Eye (tissue), 1 donor: ENCODE measurements at regions not wholly inside any gene's neighbourhood (a gene's known extent, or its start where the extent isn't known, plus 50 kb on each side); places are given as distances from the start of the nearest gene placed in this dataset.
A peak's percentile ranks its signal among the peaks of the same experiment; 100 is the strongest.

ENCODE experiments used
- DNase-seq: peaks from one replicate; pipeline ENCODE4 v3.0.0-alpha.2; 2015

- no peak for DNase-seq
These were observed 191.7 kb upstream of the PPFIA2 start for GRCh38 chr12:81950871-81951270.

DNA sequence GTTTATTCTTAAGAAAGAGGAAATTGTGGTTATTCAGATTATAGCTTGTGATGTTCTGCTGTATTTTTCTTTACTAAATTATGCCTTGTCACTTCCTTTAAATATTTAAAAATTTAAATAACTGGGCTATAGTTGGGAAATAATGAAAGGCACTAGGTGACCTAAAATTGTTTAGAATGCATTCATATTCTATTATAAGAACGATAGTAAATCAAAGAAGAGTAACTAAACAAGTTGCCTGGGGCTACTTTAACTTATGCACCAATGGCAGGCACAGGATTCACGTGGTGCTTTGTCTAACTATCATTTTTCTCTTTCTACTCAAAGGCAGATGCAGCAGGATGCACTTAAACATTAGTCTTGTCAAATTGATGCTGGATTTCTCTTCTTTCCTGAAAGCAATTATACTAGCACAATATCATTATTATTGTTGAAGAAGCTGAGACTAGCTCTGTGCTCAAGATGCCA lies 190.7 kb upstream of the PPFIA2 start:
- peak; percentile 16 for DNase-seq

- DNase-seq, result peak; percentile 3
These were observed 190.3 kb upstream of the PPFIA2 start for GRCh38 chr12:81949416-81949815.

GRCh38 chr12:81944886-81945285 lies 185.7 kb upstream of the PPFIA2 start:
- no peak for DNase-seq

DNA sequence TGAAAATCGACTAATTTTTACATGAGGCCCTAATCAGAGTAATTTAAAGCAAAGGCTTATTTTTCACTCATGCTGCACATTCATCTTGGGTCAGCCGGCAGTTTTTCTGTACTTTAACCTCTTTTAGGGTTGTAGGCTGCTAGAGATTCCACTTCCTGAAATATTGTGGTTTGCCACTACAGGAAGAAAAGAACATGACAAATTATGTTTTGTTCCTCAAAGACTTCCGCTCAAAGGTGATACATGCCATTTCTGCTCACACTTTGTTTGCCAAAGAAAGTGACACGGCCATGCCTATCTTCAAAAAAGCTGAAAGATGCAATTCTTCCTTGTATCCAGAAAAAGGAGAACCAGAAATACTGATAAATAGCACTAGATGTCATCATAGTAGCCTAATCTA lies 183.4 kb upstream of the PPFIA2 start:
- DNase-seq, result no peak

- no peak for DNase-seq
These were observed 170.9 kb upstream of the PPFIA2 start for GRCh38 chr12:81930037-81930436.

DNA sequence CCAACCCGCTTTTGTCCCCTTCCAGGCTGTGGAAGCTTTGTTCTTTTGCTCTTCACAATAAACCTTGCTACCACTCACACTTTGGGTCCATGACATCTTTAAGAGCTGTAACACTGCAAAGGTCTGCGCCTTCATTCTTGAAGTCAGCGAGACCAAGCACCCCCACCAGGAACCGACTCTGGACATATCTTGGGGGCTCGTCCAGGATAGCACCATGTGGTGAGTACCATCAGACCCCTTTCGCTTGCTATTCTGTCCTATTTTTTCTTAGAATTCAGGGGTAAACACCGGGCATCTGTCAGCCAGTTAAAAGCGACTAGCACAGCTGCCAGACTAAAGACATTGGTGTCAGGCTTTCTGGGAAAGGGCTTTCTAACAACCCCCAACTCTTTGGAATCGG lies 137.6 kb upstream of the PPFIA2 start:
- no peak for DNase-seq

- no peak for DNase-seq
These were observed 129.8 kb upstream of the PPFIA2 start for GRCh38 chr12:81888961-81889360.

DNA sequence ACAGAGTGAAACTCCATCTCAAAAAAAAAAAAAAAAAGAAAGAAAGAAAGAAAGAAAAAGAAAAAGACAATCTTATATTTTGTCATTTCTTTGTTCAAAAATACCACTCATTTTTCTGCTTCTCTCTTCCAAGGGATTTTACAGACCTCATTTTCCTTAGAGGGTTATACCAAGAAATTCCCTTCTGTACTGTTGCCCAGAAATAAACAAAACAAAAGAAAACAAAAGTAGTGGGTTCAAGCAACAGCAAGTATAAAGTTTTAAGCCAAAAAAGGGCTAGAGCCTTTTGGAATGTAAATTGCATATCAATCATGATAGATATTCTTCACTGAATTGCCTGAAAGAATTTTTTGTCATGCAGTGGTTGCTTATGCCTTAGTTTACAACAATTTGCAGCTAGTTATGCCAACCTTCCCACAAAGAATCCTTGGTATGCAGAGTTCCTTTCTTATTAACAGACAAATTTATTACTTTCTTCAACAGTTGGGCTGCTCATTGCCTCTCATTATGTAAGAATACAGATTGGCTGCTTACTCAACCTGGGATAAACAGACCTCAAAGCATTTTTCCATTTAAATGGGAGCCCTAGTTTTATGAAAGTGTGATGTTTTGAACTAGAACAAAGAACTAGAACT lies 129.1 kb upstream of the PPFIA2 start:
- no peak for DNase-seq

DNA sequence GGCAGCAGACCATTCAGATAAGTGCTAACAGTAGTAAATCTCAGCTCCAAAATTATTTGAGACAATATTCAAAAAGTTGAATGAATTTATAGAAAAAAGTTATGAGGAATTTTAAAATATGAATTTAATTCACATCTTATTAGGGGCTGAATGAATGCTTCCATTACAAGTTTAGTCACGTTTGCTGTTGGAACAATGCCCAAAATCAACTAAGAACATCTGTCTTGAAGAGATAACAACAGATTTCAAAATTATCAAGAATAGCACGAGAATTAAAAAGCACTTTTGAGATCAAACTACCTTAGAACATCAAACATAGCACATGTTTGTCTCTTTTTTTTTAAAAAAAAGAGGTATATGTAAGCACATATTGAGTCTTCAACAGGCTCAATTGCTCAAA lies 115.4 kb upstream of the PPFIA2 start:
- DNase-seq, result peak; percentile 25

GRCh38 chr12:81874166-81874565 lies 115.0 kb upstream of the PPFIA2 start:
- no peak for DNase-seq

- DNase-seq, result no peak
These were observed 113.2 kb upstream of the PPFIA2 start for GRCh38 chr12:81872400-81872799.

- no peak for DNase-seq
These were observed 106.9 kb upstream of the PPFIA2 start for GRCh38 chr12:81866081-81866480.

GRCh38 chr12:81863406-81863805 lies 104.3 kb upstream of the PPFIA2 start:
- DNase-seq, result peak; percentile 70

DNA sequence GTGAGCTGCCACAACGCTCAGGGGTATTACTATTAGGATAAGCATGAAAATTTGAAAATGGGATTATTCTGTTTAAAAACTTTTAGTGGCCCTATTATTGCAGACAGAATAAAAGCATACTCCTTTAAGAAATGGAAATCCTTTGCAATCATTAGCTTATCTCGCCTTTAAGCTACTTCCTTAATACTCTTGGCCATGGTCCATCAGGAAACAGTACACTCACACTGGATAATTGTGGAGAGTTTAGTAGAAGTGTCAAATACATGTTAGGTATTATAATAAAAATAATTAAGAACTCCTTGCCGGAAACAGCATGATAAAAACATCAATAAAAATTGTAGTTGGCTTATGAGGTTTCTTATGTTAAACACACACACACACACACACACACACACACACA lies 100.4 kb upstream of the PPFIA2 start:
- no peak for DNase-seq

- DNase-seq, result no peak
These were observed 84.4 kb upstream of the PPFIA2 start for GRCh38 chr12:81843599-81843998.

DNA sequence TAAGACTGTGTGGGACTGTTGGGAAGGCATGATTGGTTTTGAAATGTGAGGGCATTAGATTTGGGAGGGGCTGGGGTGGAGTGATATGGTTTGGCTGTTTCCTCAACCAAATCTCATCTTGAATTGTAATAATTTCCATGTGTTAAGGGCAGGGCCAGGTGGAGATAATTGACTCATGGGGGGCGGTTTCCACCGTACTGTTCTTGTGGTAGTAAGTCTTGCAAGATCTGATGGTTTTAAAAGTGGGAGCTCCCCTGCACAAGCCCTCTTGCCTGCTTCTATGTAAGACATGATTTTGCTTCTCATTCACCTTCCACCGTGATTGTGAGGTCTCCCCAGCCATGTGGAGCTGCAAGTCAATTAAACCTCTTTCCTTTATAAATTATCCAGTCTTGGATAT lies 76.6 kb upstream of the PPFIA2 start:
- no peak for DNase-seq

DNA sequence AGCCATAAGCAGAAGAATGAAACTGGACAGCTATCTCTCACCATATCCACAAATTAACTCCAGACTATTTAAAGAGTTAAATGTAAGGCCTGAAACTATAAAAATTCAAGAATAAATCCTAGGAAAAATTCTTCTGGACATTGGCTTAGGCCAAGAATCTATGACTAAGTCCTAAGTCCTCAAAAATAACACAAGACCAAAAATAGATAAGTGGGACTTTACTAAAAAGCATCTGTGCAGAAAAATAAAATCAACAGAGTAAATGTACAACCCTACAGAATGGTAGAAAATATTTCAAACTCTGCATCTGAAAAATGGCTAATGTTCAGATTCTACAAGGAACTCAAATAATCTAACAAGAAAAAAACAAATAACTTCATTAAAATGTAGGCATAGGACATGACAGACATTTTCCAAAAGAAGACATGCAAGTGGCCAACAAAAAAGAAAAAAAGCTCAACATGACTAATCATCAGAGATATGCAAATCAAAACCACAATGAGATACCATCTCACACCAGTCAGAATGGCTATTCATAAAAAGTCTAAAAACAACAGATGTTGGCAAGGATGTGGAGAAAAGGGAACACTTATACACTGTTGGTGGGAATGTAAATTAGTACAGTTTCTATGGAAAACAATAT lies 61.0 kb upstream of the PPFIA2 start:
- no peak for DNase-seq

DNA sequence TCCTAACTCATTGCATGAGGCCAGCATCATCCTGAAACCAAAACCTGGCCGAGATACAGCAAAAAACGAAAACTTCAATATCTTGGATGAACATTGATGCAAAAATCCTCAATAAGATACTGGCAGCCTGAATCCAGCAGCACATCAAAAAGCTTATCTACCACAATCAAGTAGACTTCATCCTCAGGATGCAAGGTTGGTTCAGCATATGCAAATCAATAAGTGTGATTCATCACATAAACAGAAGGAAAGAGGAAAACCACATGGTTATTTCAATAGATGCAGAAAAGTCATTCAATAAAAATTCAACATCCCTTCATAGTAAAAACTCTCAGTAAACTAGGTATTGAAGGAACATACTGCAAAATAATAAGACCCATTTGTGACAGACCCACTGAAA lies 56.5 kb upstream of the PPFIA2 start:
- DNase-seq, result no peak

- no peak for DNase-seq
These were observed 52.6 kb upstream of the PPFIA2 start for GRCh38 chr12:81811778-81812125.

- no peak for DNase-seq
These were observed 52.1 kb upstream of the PPFIA2 start for GRCh38 chr12:81811061-81811777.

- DNase-seq, result no peak
These were observed 50.9 kb upstream of the PPFIA2 start for GRCh38 chr12:81809829-81810595.

DNA sequence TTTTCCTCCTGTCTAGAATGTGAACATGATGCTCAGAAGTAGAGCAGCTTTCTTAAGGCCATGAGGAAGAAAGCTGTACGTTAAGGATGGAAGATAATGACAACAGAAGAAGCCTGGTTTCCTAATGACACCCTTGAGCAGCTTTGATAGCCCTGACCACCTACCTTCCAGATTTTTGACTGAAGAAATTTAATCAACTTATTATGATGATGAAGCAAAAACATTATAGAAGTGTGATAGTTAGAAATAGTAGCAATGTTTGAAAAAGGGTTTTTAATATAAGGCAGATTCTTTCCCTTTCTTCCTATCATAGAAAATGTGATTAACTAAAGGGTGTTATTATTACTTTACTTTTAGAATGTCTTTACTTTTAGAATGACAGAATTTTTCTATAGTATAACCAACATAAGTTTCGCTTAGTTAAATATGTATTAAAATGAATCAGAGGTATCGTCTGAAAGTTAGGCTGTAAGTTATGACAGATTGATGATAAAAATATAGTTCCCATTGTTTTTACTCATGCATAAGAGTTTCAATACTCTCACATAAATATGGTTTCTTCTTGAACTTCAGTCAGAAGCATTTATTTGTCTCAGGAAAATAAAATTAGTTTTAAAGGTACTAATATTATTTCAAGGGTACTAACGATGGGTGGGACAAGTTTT lies 50.1 kb upstream of the PPFIA2 start:
- DNase-seq, result no peak
